Astrocyte (in vitro differentiated cells and primary cell): ENCODE measurements at regions not wholly inside any gene's neighbourhood (a gene's known extent, or its start where the extent isn't known, plus 50 kb on each side); places are given as distances from the start of the nearest gene placed in this dataset.
"Not testable (repeated sequence)": the region's sequence is repeated elsewhere in the genome, so short reads cannot be mapped to it uniquely, and the experiment has no call there.

Source experiments
- DNase-seq: peaks from one replicate; pipeline ENCODE4 v3.0.0-alpha.2; 2010; ENCODE audit warnings: low read depth
- FAIRE-seq: peaks from 2 replicates; lab custom pipeline; 2011; peaks lifted over from hg19 to GRCh38; lab: Jason Lieb, UNC
- H2AFZ ChIP-seq: 2 replicates; pipeline ENCODE4 v1.6.0; 2012; ENCODE audit warnings: low read depth, low read length, inconsistent platforms
- H3K27ac ChIP-seq: 2 replicates; pipeline ENCODE4 v1.5.1; 2011; ENCODE audit warnings: low read depth, low read length, inconsistent platforms
- H3K27me3 ChIP-seq: 2 replicates; pipeline ENCODE4 v1.6.0; 2011; ENCODE audit warnings: low read length, inconsistent platforms; ENCODE audit not compliant: insufficient read depth
- H3K36me3 ChIP-seq: 2 replicates; pipeline ENCODE4 v1.5.1; 2011; ENCODE audit warnings: low read length, inconsistent platforms; ENCODE audit not compliant: insufficient read depth
- H3K4me1 ChIP-seq: 2 replicates; pipeline ENCODE4 v1.5.1; 2011; ENCODE audit warnings: low read length, inconsistent platforms; ENCODE audit not compliant: insufficient read depth
- H3K4me2 ChIP-seq: 2 replicates; pipeline ENCODE4 v1.6.0; 2012; ENCODE audit warnings: low read length, inconsistent platforms
- H3K4me3 ChIP-seq: 2 replicates; pipeline ENCODE4 v1.5.1; 2011; ENCODE audit warnings: low read depth, mild to moderate bottlenecking, low read length, inconsistent platforms; ENCODE audit not compliant: insufficient read depth
- H3K79me2 ChIP-seq: 2 replicates; pipeline ENCODE4 v1.6.0; 2012; ENCODE audit warnings: mild to moderate bottlenecking, low read length, inconsistent platforms; ENCODE audit not compliant: insufficient read depth
- H3K9ac ChIP-seq: 2 replicates; pipeline ENCODE4 v1.6.0; 2012; ENCODE audit warnings: mild to moderate bottlenecking, low read length, inconsistent platforms
- H3K9me3 ChIP-seq: 2 replicates; pipeline ENCODE4 v1.5.1; 2012; ENCODE audit warnings: low read depth, mild to moderate bottlenecking, low read length, inconsistent platforms; ENCODE audit not compliant: insufficient read depth
- H4K20me1 ChIP-seq: 2 replicates; pipeline ENCODE4 v1.6.0; 2012; ENCODE audit warnings: low read length, inconsistent platforms; ENCODE audit not compliant: insufficient read depth
- H3K27ac Mint-ChIP-seq: one replicate; pipeline ENCODE4 v1.8.0; 2021; ENCODE audit warnings: mild to moderate bottlenecking, mixed read lengths; ENCODE audit not compliant: unreplicated experiment
- H3K27me3 Mint-ChIP-seq: one replicate; pipeline ENCODE4 v1.8.0; 2021; ENCODE audit warnings: low read depth, mixed read lengths; ENCODE audit not compliant: unreplicated experiment
- H3K36me3 Mint-ChIP-seq: one replicate; pipeline ENCODE4 v1.8.0; 2021; ENCODE audit warnings: low read depth, mixed read lengths; ENCODE audit not compliant: unreplicated experiment
- H3K4me1 Mint-ChIP-seq: one replicate; pipeline ENCODE4 v1.8.0; 2021; ENCODE audit warnings: low read depth, mixed read lengths; ENCODE audit not compliant: unreplicated experiment
- H3K4me3 Mint-ChIP-seq: one replicate; pipeline ENCODE4 v1.8.0; 2021; ENCODE audit warnings: mild to moderate bottlenecking, moderate library complexity, mixed read lengths; ENCODE audit not compliant: unreplicated experiment
- H3K9me3 Mint-ChIP-seq: one replicate; pipeline ENCODE4 v1.8.0; 2021; ENCODE audit warnings: mild to moderate bottlenecking, mixed read lengths; ENCODE audit not compliant: unreplicated experiment
- CTCF ChIP-seq: IDR thresholded peaks from 2 replicates; pipeline ENCODE4 v1.5.1; 2011; ENCODE audit warnings: low read depth, mild to moderate bottlenecking, inconsistent platforms, low read length, moderate library complexity; ENCODE audit not compliant: insufficient read depth
- EZH2 ChIP-seq: IDR thresholded peaks from 2 replicates; pipeline ENCODE4 v1.6.1; 2012; ENCODE audit warnings: mild to moderate bottlenecking, low read length, inconsistent platforms; ENCODE audit not compliant: insufficient read depth

DNA sequence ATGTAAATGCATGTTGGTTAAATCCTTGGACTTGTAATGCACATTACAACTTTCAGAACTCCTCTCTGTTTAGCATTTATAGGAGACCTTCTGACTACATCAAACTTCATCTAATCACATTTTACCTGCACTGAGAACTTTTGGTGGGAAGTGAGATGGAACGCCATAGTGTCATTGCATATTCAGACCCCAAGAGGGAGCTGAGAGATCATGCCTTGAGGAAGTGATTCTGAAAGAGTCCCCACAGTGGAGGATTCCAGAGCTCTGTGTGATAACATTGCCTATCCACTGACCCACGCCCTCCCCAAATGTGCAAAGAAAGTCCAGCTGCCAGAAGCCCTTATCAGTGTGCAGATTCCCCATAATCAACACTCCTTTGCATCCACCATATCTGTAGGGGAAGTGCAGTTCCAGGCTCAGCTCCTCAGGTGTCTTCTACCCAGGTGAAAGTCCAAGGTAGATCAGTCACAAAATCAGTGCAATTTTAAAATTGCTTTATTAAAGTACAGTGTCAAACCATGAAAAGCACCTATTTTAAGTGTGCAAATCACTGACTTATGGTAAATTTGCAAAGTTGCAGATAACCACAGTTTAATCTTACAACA, 212.4 kb downstream of the RPIA start:
- FAIRE-seq: no peak
- H3K9ac ChIP-seq: no peak overlapping the region

DNA sequence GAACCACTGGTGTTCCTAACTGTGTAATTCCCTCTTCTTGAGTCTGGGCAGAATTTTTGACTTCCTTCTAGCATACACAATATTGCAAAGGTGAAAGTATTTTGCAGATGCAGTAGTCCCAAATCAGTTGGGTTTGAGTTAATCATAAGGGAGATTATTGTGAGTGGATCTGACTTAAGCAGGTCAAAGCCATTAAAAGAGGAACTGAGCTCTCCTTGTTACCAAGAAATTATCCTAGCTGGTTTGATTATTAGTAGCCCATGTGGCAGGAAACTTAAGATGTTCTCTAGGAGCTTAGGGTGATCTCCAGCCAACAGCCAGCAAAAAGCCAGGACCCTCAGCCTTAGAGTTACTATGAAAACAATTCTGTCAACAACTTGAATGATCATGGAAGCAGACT, 221.8 kb downstream of the RPIA start:
- H2AFZ ChIP-seq: no peak overlapping the region
- H3K79me2 ChIP-seq: no peaks in the 10 kb centered on the region
- H4K20me1 ChIP-seq: no peaks in the 10 kb centered on the region
- no peaks in the 10 kb centered on the region for H3K4me1 ChIP-seq
- no peak overlapping the region for H3K9ac ChIP-seq
- no peak overlapping the region for H3K4me2 ChIP-seq
- no peaks in the 10 kb centered on the region for H3K9me3 Mint-ChIP-seq
- H3K4me3 Mint-ChIP-seq: no peak overlapping the region
- no peaks in the 10 kb centered on the region for H3K4me1 Mint-ChIP-seq
- no peak for DNase-seq
- FAIRE-seq: no peak
- no peak overlapping the region for H3K27ac ChIP-seq
- H3K27me3 Mint-ChIP-seq: peaks cover 2% of the 10 kb centered on the region
- H3K4me3 ChIP-seq: no peak overlapping the region
- peaks cover 2% of the 10 kb centered on the region for H3K27me3 ChIP-seq
- H3K9me3 ChIP-seq: no peaks in the 10 kb centered on the region
- H3K36me3 ChIP-seq: no peaks in the 10 kb centered on the region
- TF ChIP-seq EZH2: no peak
- TF ChIP-seq CTCF: no peak
- no peak overlapping the region for H3K27ac Mint-ChIP-seq
- no peaks in the 10 kb centered on the region for H3K36me3 Mint-ChIP-seq

More for the DNA sequence above, 212.4 kb downstream of the RPIA start:
- H3K9me3 ChIP-seq: no peaks in the 10 kb centered on the region
- DNase-seq: no peak
- H3K36me3 ChIP-seq: no peaks in the 10 kb centered on the region
- H2AFZ ChIP-seq: no peak overlapping the region
- H3K27me3 Mint-ChIP-seq: peaks cover 9% of the 10 kb centered on the region
- no peaks in the 10 kb centered on the region for H4K20me1 ChIP-seq
- H3K4me2 ChIP-seq: no peak overlapping the region
- no peaks in the 10 kb centered on the region for H3K27me3 ChIP-seq
- H3K4me3 ChIP-seq: no peak overlapping the region
- no peak overlapping the region for H3K27ac ChIP-seq
- H3K9me3 Mint-ChIP-seq: no peaks in the 10 kb centered on the region
- TF ChIP-seq CTCF (peak; percentile 69), EZH2 (no peak)
- H3K36me3 Mint-ChIP-seq: no peaks in the 10 kb centered on the region
- H3K27ac Mint-ChIP-seq: no peak overlapping the region
- H3K4me1 ChIP-seq: no peaks in the 10 kb centered on the region
- H3K4me3 Mint-ChIP-seq: no peak overlapping the region
- no peaks in the 10 kb centered on the region for H3K4me1 Mint-ChIP-seq
- H3K79me2 ChIP-seq: no peaks in the 10 kb centered on the region

DNA sequence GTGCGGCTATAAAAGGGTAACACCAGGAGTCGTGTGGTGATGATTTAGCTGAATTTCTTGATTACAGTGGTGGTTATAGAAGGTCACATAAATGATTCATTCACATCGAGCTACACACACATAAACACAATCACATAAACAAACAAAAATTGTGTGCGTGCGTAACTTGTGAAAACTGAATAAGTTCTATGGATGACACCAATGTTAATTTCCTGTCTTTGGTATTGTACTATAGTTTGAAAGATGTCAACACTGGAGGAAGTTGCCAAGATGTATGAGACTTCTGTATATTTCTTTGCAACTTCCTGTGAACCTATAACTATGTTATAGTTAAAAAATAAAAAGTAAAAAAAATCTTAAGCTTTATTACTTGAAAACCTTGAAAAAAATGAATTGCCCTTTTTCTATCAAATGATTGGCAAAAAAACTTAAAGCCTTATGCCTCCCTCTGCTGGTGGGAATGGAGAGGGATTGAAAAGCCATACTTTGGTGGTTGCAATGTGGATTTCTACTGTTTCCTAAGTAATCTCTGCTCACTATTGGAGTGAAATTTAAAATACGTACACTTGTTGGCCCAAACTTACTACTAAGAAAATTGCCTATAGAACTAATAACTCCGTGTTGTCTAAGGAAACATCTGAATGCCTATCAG, 227.7 kb downstream of the RPIA start:
- Mint-ChIP-seq H3K9me3 (no peaks in the 10 kb centered on the region), H3K27me3 (peaks cover 2% of the 10 kb centered on the region), H3K36me3 (no peaks in the 10 kb centered on the region), H3K27ac (no peak overlapping the region), H3K4me3 (no peak overlapping the region), H3K4me1 (no peaks in the 10 kb centered on the region)
- H4K20me1 ChIP-seq: no peaks in the 10 kb centered on the region
- no peaks in the 10 kb centered on the region for H3K79me2 ChIP-seq
- no peak overlapping the region for H3K27ac ChIP-seq
- no peaks in the 10 kb centered on the region for H3K4me1 ChIP-seq
- no peak for TF ChIP-seq EZH2
- peak; percentile 64 for TF ChIP-seq CTCF
- no peaks in the 10 kb centered on the region for H3K9me3 ChIP-seq
- H3K9ac ChIP-seq: no peak overlapping the region
- DNase-seq (no peak), FAIRE-seq (no peak)
- H3K36me3 ChIP-seq: no peaks in the 10 kb centered on the region
- H2AFZ ChIP-seq: no peak overlapping the region
- no peak overlapping the region for H3K4me2 ChIP-seq
- no peak overlapping the region for H3K4me3 ChIP-seq
- no peaks in the 10 kb centered on the region for H3K27me3 ChIP-seq

GRCh38 chr2:88920399-88920798, 228.9 kb downstream of the RPIA start:
- not testable (repeated sequence) for H3K4me1 Mint-ChIP-seq, H2AFZ ChIP-seq, H3K36me3 Mint-ChIP-seq, H3K9ac ChIP-seq, H3K4me1 ChIP-seq, H3K4me2 ChIP-seq, H3K9me3 ChIP-seq, H3K4me3 Mint-ChIP-seq, H3K79me2 ChIP-seq, H4K20me1 ChIP-seq, H3K36me3 ChIP-seq, H3K27ac ChIP-seq, FAIRE-seq, H3K27me3 ChIP-seq, H3K9me3 Mint-ChIP-seq, H3K4me3 ChIP-seq, DNase-seq, H3K27ac Mint-ChIP-seq, H3K27me3 Mint-ChIP-seq
